WTC11 (cell line): ENCODE measurements at regions not wholly inside any gene's neighbourhood (a gene's known extent, or its start where the extent isn't known, plus 50 kb on each side); places are given as distances from the start of the nearest gene placed in this dataset.

Experiments used
- ATAC-seq: fragments of 200-7000 bp; cut with Tn5 transposase; 2 replicates; pipeline ENCODE4 v1.10.0; 2021; ENCODE audit warnings: mild to moderate bottlenecking, moderate library complexity
- CTCF ChIA-PET: fragments of 300-600 bp; sonication (Branson Sonifier 250); formaldehyde crosslinking; loops from one replicate; lab custom pipeline; 2021; ENCODE audit warnings: antibody characterized with exemption; lab: Charles Lee
- POLR2A ChIA-PET: fragments of 350-600 bp; sonication (Branson Sonifier 250); formaldehyde crosslinking; loops from one replicate; lab custom pipeline; 2021; ENCODE audit warnings: antibody characterized with exemption; lab: Charles Lee
- DNase-seq: peaks from one replicate; pipeline ENCODE4 v3.0.0; 2021; ENCODE audit warnings: low spot score
- H3K27ac Mint-ChIP-seq: 2 replicates; pipeline ENCODE4 v1.8.0; 2021; ENCODE audit warnings: mixed read lengths
- H3K27me3 Mint-ChIP-seq: 2 replicates; pipeline ENCODE4 v1.8.0; 2021; ENCODE audit warnings: low read depth, mild to moderate bottlenecking, moderate library complexity, mixed read lengths
- H3K36me3 Mint-ChIP-seq: 2 replicates; pipeline ENCODE4 v1.8.0; 2021; ENCODE audit warnings: mixed read lengths
- H3K4me1 Mint-ChIP-seq: 2 replicates; pipeline ENCODE4 v1.8.0; 2022; ENCODE audit warnings: mixed read lengths
- H3K4me3 Mint-ChIP-seq: 2 replicates; pipeline ENCODE4 v1.8.0; 2021; ENCODE audit warnings: mild to moderate bottlenecking, moderate library complexity, mixed read lengths
- H3K9me3 Mint-ChIP-seq: 2 replicates; pipeline ENCODE4 v1.8.0; 2021; ENCODE audit warnings: mixed read lengths
- GRHL2 ChIP-seq: fragments of 250-450 bp; sonication (Bioruptor Pico); IDR thresholded peaks from 2 replicates; pipeline ENCODE4 v1.8.0; 2022; ENCODE audit warnings: mild to moderate bottlenecking, moderate library complexity; ENCODE audit not compliant: insufficient replicate concordance, severe bottlenecking
- IRF2 ChIP-seq: sonication (generic); formaldehyde crosslinking; IDR thresholded peaks from 2 replicates; pipeline ENCODE4 v1.8.0; 2022; ENCODE audit warnings: low read depth, missing genetic modification reagents, borderline replicate concordance
- NR3C1 ChIP-seq: sonication (generic); formaldehyde crosslinking; conservative IDR thresholded peaks from 2 replicates; pipeline ENCODE4 v1.8.1; 2023; ENCODE audit warnings: low read depth, mild to moderate bottlenecking, missing genetic modification reagents
- ZBTB21 ChIP-seq: sonication (generic); formaldehyde crosslinking; IDR thresholded peaks from 2 replicates; pipeline ENCODE4 v1.8.1; 2023; ENCODE audit warnings: mild to moderate bottlenecking, missing genetic modification reagents, borderline replicate concordance
- ZNF138 ChIP-seq: sonication (generic); formaldehyde crosslinking; conservative IDR thresholded peaks from 2 replicates; pipeline ENCODE4 v1.8.1; 2022; ENCODE audit warnings: mild to moderate bottlenecking, moderate library complexity, missing genetic modification reagents
- ZNF232 ChIP-seq: sonication (generic); formaldehyde crosslinking; IDR thresholded peaks from 2 replicates; pipeline ENCODE4 v1.8.0; 2022; ENCODE audit warnings: mild to moderate bottlenecking, missing genetic modification reagents
- TF ChIP-seq, protein P1 (sequence below): sonication (generic); formaldehyde crosslinking; IDR thresholded peaks from 2 replicates; pipeline ENCODE4 v1.8.0; 2022; ENCODE audit warnings: mild to moderate bottlenecking, missing genetic modification reagents
- TF ChIP-seq, protein P2 (sequence below): sonication (generic); formaldehyde crosslinking; IDR thresholded peaks from 2 replicates; pipeline ENCODE4 v1.8.1; 2022; ENCODE audit warnings: low read depth, missing genetic modification reagents, borderline replicate concordance
- TF ChIP-seq, protein P3 (sequence below): sonication (generic); formaldehyde crosslinking; IDR thresholded peaks from 2 replicates; pipeline ENCODE4 v1.8.1; 2023; ENCODE audit warnings: mild to moderate bottlenecking, missing genetic modification reagents
- TF ChIP-seq, protein P4 (sequence below): sonication (generic); formaldehyde crosslinking; IDR thresholded peaks from 2 replicates; pipeline ENCODE4 v1.8.1; 2022; ENCODE audit warnings: missing genetic modification reagents, borderline replicate concordance
- TF ChIP-seq, protein P5 (sequence below): sonication (generic); formaldehyde crosslinking; IDR thresholded peaks from 2 replicates; pipeline ENCODE4 v1.8.1; 2023; ENCODE audit warnings: mild to moderate bottlenecking, missing genetic modification reagents, moderate library complexity
- TF ChIP-seq, protein P6 (sequence below): fragments of 250-450 bp; sonication (Bioruptor Pico); IDR thresholded peaks from 2 replicates; pipeline ENCODE4 v1.9.0; 2021; ENCODE audit warnings: mild to moderate bottlenecking
- TF ChIP-seq, protein P7 (sequence below): fragments of 250-450 bp; sonication (Bioruptor Pico); conservative IDR thresholded peaks from 2 replicates; pipeline ENCODE4 v1.9.0; 2021; ENCODE audit warnings: mild to moderate bottlenecking

DNA sequence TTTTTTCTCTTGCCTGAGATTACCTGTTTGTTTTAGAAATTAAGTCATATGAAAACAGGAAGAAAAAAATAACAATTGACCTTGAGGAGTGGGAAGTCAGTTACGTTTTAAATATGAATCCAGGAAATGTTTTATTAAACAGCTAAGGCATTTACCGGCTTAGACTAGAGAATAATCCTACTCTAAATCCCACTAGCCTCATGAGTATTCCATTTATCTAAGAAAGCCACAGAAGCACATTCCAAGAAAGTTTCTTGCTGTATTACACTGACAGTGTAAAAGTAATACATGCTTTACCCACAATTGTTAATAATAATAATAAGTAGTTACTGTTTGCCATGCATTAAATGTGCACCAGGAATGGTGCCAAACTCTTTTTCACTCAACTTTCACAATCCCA is 90.9 kb downstream of the BMP4 start (continued):
- TF ChIP-seq, protein P1, sequence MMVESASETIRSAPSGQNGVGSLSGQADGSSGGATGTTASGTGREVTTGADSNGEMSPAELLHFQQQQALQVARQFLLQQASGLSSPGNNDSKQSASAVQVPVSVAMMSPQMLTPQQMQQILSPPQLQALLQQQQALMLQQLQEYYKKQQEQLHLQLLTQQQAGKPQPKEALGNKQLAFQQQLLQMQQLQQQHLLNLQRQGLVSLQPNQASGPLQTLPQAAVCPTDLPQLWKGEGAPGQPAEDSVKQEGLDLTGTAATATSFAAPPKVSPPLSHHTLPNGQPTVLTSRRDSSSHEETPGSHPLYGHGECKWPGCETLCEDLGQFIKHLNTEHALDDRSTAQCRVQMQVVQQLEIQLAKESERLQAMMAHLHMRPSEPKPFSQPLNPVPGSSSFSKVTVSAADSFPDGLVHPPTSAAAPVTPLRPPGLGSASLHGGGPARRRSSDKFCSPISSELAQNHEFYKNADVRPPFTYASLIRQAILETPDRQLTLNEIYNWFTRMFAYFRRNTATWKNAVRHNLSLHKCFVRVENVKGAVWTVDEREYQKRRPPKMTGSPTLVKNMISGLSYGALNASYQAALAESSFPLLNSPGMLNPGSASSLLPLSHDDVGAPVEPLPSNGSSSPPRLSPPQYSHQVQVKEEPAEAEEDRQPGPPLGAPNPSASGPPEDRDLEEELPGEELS, result no peak
- TF ChIP-seq NR3C1 (CRISPR knock-in tag), result no peak
- TF ChIP-seq, protein P2, sequence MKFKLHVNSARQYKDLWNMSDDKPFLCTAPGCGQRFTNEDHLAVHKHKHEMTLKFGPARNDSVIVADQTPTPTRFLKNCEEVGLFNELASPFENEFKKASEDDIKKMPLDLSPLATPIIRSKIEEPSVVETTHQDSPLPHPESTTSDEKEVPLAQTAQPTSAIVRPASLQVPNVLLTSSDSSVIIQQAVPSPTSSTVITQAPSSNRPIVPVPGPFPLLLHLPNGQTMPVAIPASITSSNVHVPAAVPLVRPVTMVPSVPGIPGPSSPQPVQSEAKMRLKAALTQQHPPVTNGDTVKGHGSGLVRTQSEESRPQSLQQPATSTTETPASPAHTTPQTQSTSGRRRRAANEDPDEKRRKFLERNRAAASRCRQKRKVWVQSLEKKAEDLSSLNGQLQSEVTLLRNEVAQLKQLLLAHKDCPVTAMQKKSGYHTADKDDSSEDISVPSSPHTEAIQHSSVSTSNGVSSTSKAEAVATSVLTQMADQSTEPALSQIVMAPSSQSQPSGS (CRISPR knock-in tag), result no peak
- TF ChIP-seq, protein P3, sequence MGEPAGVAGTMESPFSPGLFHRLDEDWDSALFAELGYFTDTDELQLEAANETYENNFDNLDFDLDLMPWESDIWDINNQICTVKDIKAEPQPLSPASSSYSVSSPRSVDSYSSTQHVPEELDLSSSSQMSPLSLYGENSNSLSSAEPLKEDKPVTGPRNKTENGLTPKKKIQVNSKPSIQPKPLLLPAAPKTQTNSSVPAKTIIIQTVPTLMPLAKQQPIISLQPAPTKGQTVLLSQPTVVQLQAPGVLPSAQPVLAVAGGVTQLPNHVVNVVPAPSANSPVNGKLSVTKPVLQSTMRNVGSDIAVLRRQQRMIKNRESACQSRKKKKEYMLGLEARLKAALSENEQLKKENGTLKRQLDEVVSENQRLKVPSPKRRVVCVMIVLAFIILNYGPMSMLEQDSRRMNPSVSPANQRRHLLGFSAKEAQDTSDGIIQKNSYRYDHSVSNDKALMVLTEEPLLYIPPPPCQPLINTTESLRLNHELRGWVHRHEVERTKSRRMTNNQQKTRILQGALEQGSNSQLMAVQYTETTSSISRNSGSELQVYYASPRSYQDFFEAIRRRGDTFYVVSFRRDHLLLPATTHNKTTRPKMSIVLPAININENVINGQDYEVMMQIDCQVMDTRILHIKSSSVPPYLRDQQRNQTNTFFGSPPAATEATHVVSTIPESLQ (CRISPR knock-in tag), result no peak

DNA sequence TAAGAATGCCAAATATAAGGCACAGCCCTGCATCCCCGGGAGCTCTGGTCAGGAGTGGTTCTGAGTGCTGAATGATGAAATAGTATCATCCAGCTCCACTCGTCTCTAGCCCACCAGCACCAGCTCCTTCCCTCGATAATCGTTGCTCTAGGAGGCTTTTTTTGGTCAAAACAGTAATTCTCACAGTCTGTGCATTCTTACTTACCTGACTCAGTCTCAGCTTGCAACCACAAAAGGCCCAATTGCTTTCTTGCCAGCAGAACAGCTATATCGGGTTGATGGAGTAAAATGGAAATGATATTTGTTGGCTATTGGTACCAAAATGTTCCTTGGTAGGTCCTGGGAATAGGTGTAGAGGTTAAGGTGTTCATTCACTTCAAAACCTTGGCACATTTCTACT is 94.8 kb downstream of the BMP4 start:
- Mint-ChIP-seq H3K9me3 (no peaks in the 10 kb centered on the region), H3K4me3 (no peak overlapping the region), H3K27ac (no peak overlapping the region), H3K27me3 (no peaks in the 10 kb centered on the region), H3K4me1 (no peaks in the 10 kb centered on the region), H3K36me3 (no peaks in the 10 kb centered on the region)
- no peak for DNase-seq
- POLR2A ChIA-PET, result no interaction called here
- no peak for TF ChIP-seq GRHL2 (CRISPR knock-in tag)
- TF ChIP-seq ZNF232, result no peak
- CTCF ChIA-PET, result interaction anchor here (1.3 kb wide), 1 partner anchor 486 kb away, joined by 3 read pairs; no protein-coding TSS in a partner anchor
- ATAC-seq, result no peak

DNA sequence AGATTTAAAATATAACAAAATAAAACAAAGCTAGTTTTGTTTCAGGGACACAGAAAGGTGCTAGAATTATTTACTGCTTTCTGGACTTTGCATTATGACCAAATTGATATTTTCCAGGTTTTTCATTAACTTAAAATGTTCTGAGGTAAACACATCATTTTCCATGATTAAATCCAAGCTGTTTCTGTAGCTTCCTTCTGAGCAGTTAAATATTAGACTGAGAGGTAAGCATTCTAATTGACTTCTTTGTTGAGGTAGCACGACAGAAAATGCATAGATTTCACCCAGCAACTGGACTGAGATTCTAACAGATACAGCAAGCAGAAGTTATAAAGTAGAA is 98.3 kb downstream of the BMP4 start:
- no peak for TF ChIP-seq ZNF138 (CRISPR knock-in tag)
- TF ChIP-seq, protein P4, sequence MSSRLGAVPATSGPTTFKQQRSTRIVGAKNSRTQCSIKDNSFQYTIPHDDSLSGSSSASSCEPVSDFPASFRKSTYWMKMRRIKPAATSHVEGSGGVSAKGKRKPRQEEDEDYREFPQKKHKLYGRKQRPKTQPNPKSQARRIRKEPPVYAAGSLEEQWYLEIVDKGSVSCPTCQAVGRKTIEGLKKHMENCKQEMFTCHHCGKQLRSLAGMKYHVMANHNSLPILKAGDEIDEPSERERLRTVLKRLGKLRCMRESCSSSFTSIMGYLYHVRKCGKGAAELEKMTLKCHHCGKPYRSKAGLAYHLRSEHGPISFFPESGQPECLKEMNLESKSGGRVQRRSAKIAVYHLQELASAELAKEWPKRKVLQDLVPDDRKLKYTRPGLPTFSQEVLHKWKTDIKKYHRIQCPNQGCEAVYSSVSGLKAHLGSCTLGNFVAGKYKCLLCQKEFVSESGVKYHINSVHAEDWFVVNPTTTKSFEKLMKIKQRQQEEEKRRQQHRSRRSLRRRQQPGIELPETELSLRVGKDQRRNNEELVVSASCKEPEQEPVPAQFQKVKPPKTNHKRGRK (CRISPR knock-in tag), result no peak
- CTCF ChIA-PET, result no interaction called here
- Mint-ChIP-seq H3K27me3 (no peaks in the 10 kb centered on the region), H3K36me3 (no peaks in the 10 kb centered on the region), H3K27ac (no peak overlapping the region), H3K9me3 (no peaks in the 10 kb centered on the region), H3K4me1 (peaks cover 5% of the 10 kb centered on the region), H3K4me3 (no peak overlapping the region)
- POLR2A ChIA-PET, result interaction anchor here (0.5 kb wide), 1 partner anchor 21 kb away, joined by 3 read pairs; no protein-coding TSS in a partner anchor
- ATAC-seq (no peak), DNase-seq (no peak)

DNA sequence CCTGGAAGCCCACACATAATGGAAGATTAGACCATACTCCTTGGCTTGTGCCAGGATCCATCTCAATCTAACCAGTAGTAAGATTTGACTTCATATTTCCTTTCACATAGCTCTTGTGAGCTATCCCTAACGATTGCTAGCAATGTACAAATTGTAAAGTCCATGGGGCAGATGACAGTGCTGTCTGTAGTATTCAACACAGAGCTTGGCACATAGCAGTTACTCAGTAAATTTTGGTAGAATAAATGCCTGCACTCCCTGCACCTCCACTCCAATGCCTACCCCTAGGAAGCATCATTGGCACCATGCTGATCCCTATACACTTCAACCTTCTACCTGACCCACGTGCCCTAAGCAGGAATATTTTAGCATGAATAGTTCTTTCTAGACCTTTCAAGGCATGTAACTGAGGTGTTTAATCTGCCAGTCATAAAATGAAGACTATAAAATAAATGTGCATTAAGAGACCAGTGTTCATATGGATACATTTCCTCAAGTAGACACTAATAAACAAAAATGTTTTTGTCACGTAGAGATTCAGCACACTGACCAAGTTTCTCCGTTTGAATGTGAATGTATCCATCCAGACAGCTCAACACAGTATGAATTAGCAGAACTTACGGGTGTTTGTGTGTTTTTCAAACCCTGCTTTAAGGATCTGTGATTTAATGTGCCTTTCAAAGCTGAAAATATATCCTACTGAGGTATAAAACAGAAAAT is 98.8 kb downstream of the BMP4 start:
- no peaks in the 10 kb centered on the region for H3K9me3 Mint-ChIP-seq
- DNase-seq (no peak), ATAC-seq (no peak)
- H3K4me1 Mint-ChIP-seq, result peaks cover 5% of the 10 kb centered on the region
- no peaks in the 10 kb centered on the region for H3K36me3 Mint-ChIP-seq
- no peaks in the 10 kb centered on the region for H3K27me3 Mint-ChIP-seq
- no peak overlapping the region for H3K4me3 Mint-ChIP-seq
- CTCF ChIA-PET, result no interaction called here
- POLR2A ChIA-PET, result interaction anchor here (0.6 kb wide), 1 partner anchor 288 kb away, joined by 3 read pairs; no protein-coding TSS in a partner anchor
- H3K27ac Mint-ChIP-seq, result no peak overlapping the region
- TF ChIP-seq, protein P5, sequence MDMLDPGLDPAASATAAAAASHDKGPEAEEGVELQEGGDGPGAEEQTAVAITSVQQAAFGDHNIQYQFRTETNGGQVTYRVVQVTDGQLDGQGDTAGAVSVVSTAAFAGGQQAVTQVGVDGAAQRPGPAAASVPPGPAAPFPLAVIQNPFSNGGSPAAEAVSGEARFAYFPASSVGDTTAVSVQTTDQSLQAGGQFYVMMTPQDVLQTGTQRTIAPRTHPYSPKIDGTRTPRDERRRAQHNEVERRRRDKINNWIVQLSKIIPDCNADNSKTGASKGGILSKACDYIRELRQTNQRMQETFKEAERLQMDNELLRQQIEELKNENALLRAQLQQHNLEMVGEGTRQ, result no peak
- no peak for TF ChIP-seq IRF2 (CRISPR knock-in tag)
- TF ChIP-seq, protein P6, sequence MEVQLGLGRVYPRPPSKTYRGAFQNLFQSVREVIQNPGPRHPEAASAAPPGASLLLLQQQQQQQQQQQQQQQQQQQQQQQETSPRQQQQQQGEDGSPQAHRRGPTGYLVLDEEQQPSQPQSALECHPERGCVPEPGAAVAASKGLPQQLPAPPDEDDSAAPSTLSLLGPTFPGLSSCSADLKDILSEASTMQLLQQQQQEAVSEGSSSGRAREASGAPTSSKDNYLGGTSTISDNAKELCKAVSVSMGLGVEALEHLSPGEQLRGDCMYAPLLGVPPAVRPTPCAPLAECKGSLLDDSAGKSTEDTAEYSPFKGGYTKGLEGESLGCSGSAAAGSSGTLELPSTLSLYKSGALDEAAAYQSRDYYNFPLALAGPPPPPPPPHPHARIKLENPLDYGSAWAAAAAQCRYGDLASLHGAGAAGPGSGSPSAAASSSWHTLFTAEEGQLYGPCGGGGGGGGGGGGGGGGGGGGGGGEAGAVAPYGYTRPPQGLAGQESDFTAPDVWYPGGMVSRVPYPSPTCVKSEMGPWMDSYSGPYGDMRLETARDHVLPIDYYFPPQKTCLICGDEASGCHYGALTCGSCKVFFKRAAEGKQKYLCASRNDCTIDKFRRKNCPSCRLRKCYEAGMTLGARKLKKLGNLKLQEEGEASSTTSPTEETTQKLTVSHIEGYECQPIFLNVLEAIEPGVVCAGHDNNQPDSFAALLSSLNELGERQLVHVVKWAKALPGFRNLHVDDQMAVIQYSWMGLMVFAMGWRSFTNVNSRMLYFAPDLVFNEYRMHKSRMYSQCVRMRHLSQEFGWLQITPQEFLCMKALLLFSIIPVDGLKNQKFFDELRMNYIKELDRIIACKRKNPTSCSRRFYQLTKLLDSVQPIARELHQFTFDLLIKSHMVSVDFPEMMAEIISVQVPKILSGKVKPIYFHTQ, result no peak
- TF ChIP-seq, protein P7, sequence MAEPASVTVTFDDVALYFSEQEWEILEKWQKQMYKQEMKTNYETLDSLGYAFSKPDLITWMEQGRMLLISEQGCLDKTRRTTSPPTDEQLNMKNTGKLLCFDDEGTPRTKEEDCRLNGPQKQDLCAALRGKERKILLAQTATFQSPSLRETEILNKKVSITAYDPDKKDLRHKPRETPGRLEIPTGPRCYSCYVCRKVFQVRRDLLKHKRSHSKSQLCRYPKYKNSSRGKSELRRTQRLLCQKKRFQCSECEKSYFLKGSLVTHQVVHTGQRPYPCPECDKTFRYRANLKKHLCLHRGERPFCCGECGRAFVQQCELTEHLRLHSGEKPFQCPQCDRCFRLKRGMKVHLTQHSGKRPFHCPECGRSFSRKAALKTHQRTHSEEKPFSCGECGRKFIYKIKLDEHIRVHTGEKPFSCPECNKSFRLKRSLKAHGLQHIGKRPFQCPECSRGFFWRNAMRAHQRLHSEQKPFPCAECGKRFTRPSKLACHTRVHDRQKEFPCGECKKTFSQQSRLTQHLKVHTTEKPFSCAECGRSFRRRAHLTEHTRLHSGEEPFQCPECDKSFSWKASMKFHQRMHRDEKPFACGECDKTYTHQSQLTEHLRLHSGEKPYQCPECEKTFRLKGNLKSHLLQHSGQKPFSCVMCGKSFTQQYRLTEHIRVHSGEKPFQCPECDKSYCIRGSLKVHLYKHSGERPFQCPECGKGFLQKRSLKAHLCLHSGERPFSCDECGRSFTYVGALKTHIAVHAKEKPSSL (CRISPR knock-in tag), result no peak
- TF ChIP-seq ZBTB21 (CRISPR knock-in tag), result no peak
